A673 (cell line): ENCODE measurements at regions not wholly inside any gene's neighbourhood (a gene's known extent, or its start where the extent isn't known, plus 50 kb on each side); places are given as distances from the start of the nearest gene placed in this dataset.

Experiments
- EZH2 ChIP-seq: fragments of 200-600 bp; sonication (generic); IDR thresholded peaks from 2 replicates; pipeline ENCODE4 v1.6.1; 2017; ENCODE audit warnings: borderline replicate concordance, low read depth, mild to moderate bottlenecking, mixed read lengths, antibody characterized with exemption, low read length; ENCODE audit not compliant: poor library complexity, severe bottlenecking
- TF ChIP-seq, protein P1 (sequence below): fragments of 300-800, 200-600 bp; sonication (generic); conservative IDR thresholded peaks from 2 replicates; pipeline ENCODE4 v1.5.1; 2017; ENCODE audit warnings: low read depth, mild to moderate bottlenecking, antibody characterized with exemption, low read length, moderate library complexity, mixed read lengths

GRCh38 chr11:127205688-127206217, 205.2 kb upstream of the KIRREL3 start:
- TF ChIP-seq, protein P1, sequence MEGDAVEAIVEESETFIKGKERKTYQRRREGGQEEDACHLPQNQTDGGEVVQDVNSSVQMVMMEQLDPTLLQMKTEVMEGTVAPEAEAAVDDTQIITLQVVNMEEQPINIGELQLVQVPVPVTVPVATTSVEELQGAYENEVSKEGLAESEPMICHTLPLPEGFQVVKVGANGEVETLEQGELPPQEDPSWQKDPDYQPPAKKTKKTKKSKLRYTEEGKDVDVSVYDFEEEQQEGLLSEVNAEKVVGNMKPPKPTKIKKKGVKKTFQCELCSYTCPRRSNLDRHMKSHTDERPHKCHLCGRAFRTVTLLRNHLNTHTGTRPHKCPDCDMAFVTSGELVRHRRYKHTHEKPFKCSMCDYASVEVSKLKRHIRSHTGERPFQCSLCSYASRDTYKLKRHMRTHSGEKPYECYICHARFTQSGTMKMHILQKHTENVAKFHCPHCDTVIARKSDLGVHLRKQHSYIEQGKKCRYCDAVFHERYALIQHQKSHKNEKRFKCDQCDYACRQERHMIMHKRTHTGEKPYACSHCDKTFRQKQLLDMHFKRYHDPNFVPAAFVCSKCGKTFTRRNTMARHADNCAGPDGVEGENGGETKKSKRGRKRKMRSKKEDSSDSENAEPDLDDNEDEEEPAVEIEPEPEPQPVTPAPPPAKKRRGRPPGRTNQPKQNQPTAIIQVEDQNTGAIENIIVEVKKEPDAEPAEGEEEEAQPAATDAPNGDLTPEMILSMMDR: no peak
- TF ChIP-seq EZH2: no peak
